ENCODE measurements at regions not wholly inside any gene's neighbourhood (a gene's known extent, or its start where the extent isn't known, plus 50 kb on each side); places are given as distances from the start of the nearest gene placed in this dataset.

DNA sequence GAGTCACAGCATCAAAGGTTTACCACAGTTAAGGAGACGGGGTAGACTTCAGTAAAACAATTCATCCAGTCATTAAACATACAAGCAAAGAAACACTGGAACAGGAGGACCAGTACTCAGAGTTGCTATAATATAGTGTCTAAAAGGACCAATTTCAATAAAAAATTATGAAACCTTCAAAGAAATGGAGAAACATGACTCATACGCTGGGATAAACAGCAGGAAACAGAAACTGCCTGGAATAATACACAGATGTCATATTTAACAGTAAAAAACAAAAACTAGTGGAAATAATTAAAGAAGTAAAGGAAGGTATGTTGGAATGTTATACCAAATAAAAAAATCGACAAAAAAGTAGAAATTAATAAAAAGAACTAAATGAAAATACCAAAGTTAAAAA is 1075.9 kb downstream of the NR2F1-AS1 start:
- DNase-seq (ENCODE audit: low read depth): no peak
- TF ChIP-seq, protein P1, sequence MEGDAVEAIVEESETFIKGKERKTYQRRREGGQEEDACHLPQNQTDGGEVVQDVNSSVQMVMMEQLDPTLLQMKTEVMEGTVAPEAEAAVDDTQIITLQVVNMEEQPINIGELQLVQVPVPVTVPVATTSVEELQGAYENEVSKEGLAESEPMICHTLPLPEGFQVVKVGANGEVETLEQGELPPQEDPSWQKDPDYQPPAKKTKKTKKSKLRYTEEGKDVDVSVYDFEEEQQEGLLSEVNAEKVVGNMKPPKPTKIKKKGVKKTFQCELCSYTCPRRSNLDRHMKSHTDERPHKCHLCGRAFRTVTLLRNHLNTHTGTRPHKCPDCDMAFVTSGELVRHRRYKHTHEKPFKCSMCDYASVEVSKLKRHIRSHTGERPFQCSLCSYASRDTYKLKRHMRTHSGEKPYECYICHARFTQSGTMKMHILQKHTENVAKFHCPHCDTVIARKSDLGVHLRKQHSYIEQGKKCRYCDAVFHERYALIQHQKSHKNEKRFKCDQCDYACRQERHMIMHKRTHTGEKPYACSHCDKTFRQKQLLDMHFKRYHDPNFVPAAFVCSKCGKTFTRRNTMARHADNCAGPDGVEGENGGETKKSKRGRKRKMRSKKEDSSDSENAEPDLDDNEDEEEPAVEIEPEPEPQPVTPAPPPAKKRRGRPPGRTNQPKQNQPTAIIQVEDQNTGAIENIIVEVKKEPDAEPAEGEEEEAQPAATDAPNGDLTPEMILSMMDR (conservative IDR thresholded peaks at IDR 0.05; ENCODE audit: low read depth, low read length): no peak
- H3K4me3 ChIP-seq (ENCODE audit: low read depth, low read length): no peak overlapping the region

DNA sequence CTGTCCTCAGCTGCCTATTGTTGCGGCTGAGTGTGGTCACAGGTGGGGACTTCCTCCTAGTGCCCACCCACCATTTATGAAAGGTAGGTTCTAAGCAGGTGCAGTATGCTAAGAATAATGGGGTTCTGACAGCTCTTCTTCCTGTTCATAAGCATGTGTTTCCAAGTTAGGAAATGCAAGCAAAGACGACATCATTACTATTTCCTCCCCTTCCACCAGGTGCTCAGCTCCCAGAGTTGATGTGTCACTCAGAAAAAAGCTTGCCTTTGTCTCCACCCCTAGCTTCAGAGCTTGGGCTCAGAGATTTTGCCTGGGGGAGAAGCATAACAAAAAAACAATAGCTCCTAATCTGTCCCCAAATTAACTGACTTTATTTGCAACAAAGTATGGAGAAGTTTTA is 1076.7 kb downstream of the NR2F1-AS1 start:
- no peak for DNase-seq (ENCODE audit: low read depth)
- no peak overlapping the region for H3K4me3 ChIP-seq (ENCODE audit: low read depth, low read length)
- TF ChIP-seq, protein P1 (conservative IDR thresholded peaks at IDR 0.05; ENCODE audit: low read depth, low read length): no peak

DNA sequence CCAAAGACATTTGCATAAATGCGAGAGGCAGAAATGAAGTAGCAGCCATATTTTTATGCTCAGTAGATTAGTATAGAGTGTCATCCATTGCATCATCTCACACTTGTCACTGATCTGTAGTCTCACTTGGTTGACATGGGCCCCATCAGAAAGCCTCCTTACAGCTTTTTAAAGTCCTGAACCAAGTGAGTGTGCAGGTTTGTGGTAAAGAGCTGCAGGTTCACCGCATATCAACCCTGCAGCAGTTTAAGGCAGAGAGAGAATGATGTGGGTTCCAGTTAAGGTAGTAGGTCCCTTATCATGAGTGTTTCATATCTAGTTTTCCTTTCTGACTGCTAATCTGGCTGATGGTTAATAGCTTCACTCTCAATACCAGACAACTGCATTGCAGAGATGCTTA is 1080.3 kb downstream of the NR2F1-AS1 start:
- DNase-seq (ENCODE audit: low read depth): no peak
- no peak overlapping the region for H3K4me3 ChIP-seq (ENCODE audit: low read depth, low read length)
- TF ChIP-seq, protein P1 (conservative IDR thresholded peaks at IDR 0.05; ENCODE audit: low read depth, low read length): no peak

DNA sequence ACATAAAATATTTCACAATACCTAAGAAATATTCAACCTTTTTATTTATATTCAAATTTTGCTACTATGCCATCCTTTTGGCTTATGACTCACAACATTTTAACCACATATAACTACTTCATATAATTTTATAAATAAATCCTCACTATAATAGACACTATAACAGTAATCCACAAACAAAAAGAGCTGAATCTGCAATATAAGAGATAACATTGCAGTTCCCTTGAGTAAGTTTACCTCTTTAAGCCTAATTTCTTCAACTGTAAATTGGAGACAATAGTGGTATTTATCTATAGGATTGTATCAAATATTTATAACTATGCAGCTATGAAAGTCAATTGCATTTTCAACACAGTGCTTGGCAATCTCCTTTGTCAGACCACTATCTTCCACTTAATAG is 1084.5 kb downstream of the NR2F1-AS1 start:
- DNase-seq (ENCODE audit: low read depth): no peak
- TF ChIP-seq, protein P1 (conservative IDR thresholded peaks at IDR 0.05; ENCODE audit: low read depth, low read length): no peak

DNA sequence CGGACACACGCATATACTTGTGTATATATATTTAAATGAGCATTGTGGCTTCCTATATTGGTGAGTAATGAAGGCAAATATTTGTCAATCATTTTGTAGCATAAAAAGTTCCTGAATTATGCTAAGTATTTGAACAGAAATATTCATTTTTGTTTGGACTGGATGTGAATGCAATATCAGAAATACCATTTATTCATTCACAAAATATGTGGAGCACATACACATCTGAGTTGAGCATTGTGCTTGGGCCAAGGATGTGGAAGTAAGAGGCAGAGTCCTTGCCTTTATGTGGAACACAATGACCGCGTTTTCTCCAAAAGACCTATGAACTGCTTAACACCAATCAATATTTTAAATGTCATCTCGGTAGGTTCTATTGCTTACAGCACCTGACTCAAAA is 1086.5 kb downstream of the NR2F1-AS1 start:
- H3K4me3 ChIP-seq (ENCODE audit: low read depth, low read length): no peak overlapping the region
- DNase-seq (ENCODE audit: low read depth): no peak
- TF ChIP-seq, protein P1 (conservative IDR thresholded peaks at IDR 0.05; ENCODE audit: low read depth, low read length): no peak

More for the DNA sequence above, 1084.5 kb downstream of the NR2F1-AS1 start:
- H3K4me3 ChIP-seq (ENCODE audit: low read depth, low read length): no peak overlapping the region

DNA sequence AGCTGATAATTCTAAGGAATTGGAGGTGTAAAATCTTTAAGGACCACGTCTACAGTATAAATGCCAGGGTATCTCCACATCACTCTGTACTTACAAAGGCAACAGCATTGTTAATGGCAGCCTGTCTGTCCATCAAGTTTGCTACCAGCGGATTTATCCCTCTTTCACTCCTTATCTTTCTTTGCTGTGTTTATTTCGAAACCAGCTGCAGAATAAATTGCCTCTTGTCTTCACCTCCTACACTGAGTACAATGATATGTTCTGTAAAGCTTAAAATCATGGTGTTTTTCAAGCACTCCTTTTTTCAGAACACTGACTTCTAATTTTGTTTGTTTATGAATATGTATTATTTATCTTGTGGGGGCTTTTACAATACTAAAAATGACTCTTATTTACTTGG is 1088.1 kb downstream of the NR2F1-AS1 start:
- no peak for DNase-seq (ENCODE audit: low read depth)
- H3K4me3 ChIP-seq (ENCODE audit: low read depth, low read length): no peak overlapping the region
- TF ChIP-seq, protein P1 (conservative IDR thresholded peaks at IDR 0.05; ENCODE audit: low read depth, low read length): no peak

DNA sequence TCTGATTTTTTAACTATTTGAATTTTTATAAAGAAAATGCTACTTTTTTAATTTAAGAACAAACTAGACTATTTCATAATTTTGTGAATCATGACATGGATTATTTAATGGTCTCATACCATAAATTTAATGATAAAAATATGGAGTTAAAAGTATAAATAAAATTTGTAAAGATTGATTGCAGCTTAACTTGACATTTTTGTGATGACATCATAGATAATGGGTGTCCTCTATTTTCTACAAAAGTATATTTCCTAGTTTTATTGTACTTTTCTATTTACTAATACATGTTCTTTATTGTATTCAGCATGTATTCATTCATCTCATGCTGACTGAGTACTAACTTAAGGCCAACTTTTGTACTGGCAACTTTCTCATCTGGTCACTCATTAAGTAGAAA is 1096.5 kb downstream of the NR2F1-AS1 start:
- no peak for DNase-seq (ENCODE audit: low read depth)
- no peak overlapping the region for H3K4me3 ChIP-seq (ENCODE audit: low read depth, low read length)
- TF ChIP-seq, protein P1 (conservative IDR thresholded peaks at IDR 0.05; ENCODE audit: low read depth, low read length): no peak

Data from epithelial cell of proximal tubule (primary cell).